Neural crest cell (in vitro differentiated cells): ENCODE measurements at regions not wholly inside any gene's neighbourhood (a gene's known extent, or its start where the extent isn't known, plus 50 kb on each side); places are given as distances from the start of the nearest gene placed in this dataset.

Source experiments
- DNase-seq: peaks from one replicate; pipeline ENCODE4 v3.0.0; 2021; ENCODE audit warnings: low read depth, mixed read lengths, low spot score
- H3K27ac Mint-ChIP-seq: one replicate; pipeline ENCODE4 v1.8.0; 2021; ENCODE audit warnings: mild to moderate bottlenecking, mixed read lengths; ENCODE audit not compliant: unreplicated experiment
- H3K27me3 Mint-ChIP-seq: 2 replicates; pipeline ENCODE4 v1.8.0; 2021; ENCODE audit warnings: low read depth, mild to moderate bottlenecking, mixed read lengths
- H3K36me3 Mint-ChIP-seq: 2 replicates; pipeline ENCODE4 v1.8.0; 2021; ENCODE audit warnings: low read depth, mild to moderate bottlenecking, mixed read lengths
- H3K4me1 Mint-ChIP-seq: 2 replicates; pipeline ENCODE4 v1.8.0; 2021; ENCODE audit warnings: mixed read lengths
- H3K4me3 Mint-ChIP-seq: one replicate; pipeline ENCODE4 v1.8.0; 2021; ENCODE audit warnings: mild to moderate bottlenecking, mixed read lengths
- H3K9me3 Mint-ChIP-seq: 2 replicates; pipeline ENCODE4 v1.8.0; 2021; ENCODE audit warnings: mixed read lengths
- CTCF ChIP-seq: fragments of 200-600 bp; sonication (generic); conservative IDR thresholded peaks from 2 replicates; pipeline ENCODE4 v1.5.0; 2021; ENCODE audit warnings: antibody characterized with exemption, mild to moderate bottlenecking

- no peak for TF ChIP-seq CTCF
- DNase-seq: no peak
- Mint-ChIP-seq H3K4me1 (no peaks in the 10 kb centered on the region), H3K27me3 (no peaks in the 10 kb centered on the region), H3K4me3 (no peak overlapping the region), H3K27ac (no peak overlapping the region), H3K36me3 (peaks cover 2% of the 10 kb centered on the region), H3K9me3 (no peaks in the 10 kb centered on the region)
Observed at GRCh38 chr3:64278625-64279024, 53.4 kb upstream of the PRICKLE2 start.

- Mint-ChIP-seq H3K4me3 (no peak overlapping the region), H3K4me1 (no peaks in the 10 kb centered on the region), H3K27me3 (no peaks in the 10 kb centered on the region), H3K36me3 (peaks cover 2% of the 10 kb centered on the region), H3K9me3 (peaks cover 4% of the 10 kb centered on the region), H3K27ac (no peak overlapping the region)
- DNase-seq: no peak
- no peak for TF ChIP-seq CTCF
Observed at GRCh38 chr3:64276131-64276530, 50.9 kb upstream of the PRICKLE2 start.
